HCT116 (cell line): ENCODE measurements at regions not wholly inside any gene's neighbourhood (a gene's known extent, or its start where the extent isn't known, plus 50 kb on each side); places are given as distances from the start of the nearest gene placed in this dataset.

Experiments used
- EGR1 ChIP-seq: IDR thresholded peaks from 2 replicates; pipeline ENCODE4 v1.6.1; 2012; ENCODE audit warnings: low read depth
- ELF1 ChIP-seq: IDR thresholded peaks from 2 replicates; pipeline ENCODE4 v1.6.1; 2012; ENCODE audit warnings: low read depth, borderline replicate concordance
- EZH2 ChIP-seq: fragments of 200-600 bp; sonication (generic); IDR thresholded peaks from 2 replicates; pipeline ENCODE4 v1.6.1; 2017; ENCODE audit warnings: antibody characterized with exemption, mixed run types
- EZH2phosphoT487 ChIP-seq: fragments of 200-600 bp; IDR thresholded peaks from 2 replicates; pipeline ENCODE4 v1.6.1; 2018; ENCODE audit warnings: antibody characterized with exemption, borderline replicate concordance
- JUND ChIP-seq: IDR thresholded peaks from 2 replicates; pipeline ENCODE4 v1.6.1; 2012
- POLR2A ChIP-seq: IDR thresholded peaks from 2 replicates; pipeline ENCODE4 v1.7.0; 2011; ENCODE audit warnings: borderline replicate concordance; ENCODE audit not compliant: insufficient read depth, insufficient read length; ENCODE audit errors: extremely low read depth
- POLR2AphosphoS5 ChIP-seq: IDR thresholded peaks from 2 replicates; pipeline ENCODE4 v1.6.1; 2011; ENCODE audit warnings: mild to moderate bottlenecking, low read depth, low read length, moderate library complexity
- ZFX ChIP-seq: fragments of 450-650 bp; IDR thresholded peaks from 2 replicates; pipeline ENCODE4 v1.6.1; 2017
- ZNF274 ChIP-seq: fragments of 200-500 bp; sonication (Bioruptor generic); IDR thresholded peaks from 2 replicates; pipeline ENCODE4 v1.6.1; 2014; ENCODE audit warnings: mild to moderate bottlenecking, low read depth, low read length, inconsistent platforms
- TF ChIP-seq, protein P1 (sequence below), 3 experiments: fragments of 200-600 bp in 1 of 3; sonication (generic) in 1 of 3; IDR thresholded peaks in 2 of 3; conservative IDR thresholded peaks in 1 of 3; 2 replicates each; pipeline ENCODE4 v1.5.1; 2012 to 2017; ENCODE audit warnings: low read depth in 2 of 3, low read length in 2 of 3, antibody characterized with exemption in 1 of 3, borderline replicate concordance in 1 of 3, control low read depth in 1 of 3, mild to moderate bottlenecking in 1 of 3, mixed read lengths in 1 of 3, mixed run types in 1 of 3, moderate library complexity in 1 of 3; ENCODE audit not compliant: insufficient read depth in 1 of 3
- TF ChIP-seq, protein P2 (sequence below): IDR thresholded peaks from 2 replicates; pipeline ENCODE4 v1.6.1; 2012
- TF ChIP-seq, protein P3 (sequence below): IDR thresholded peaks from 2 replicates; pipeline ENCODE4 v1.6.1; 2012

DNA sequence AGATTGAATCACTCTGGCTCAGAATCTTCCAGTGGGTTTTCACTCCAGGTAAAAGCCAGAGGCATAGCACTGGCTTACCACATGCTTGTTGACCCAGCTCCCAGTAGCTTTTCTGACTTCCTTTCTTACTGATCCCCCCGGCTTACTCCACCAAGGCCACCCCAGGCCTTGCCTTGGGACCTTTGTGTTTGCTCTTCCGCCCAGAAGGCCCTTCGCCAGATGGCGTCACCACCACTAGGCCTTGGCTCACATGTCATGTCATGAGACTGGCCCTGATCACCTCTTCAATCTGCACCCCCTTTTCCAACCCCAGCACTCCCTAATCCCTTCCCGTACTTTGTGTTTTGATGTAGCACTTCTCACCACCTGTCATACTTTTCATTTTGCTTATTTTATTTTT is 98.5 kb upstream of the UMPS start:
- TF ChIP-seq EZH2phosphoT487 (no peak), POLR2A (no peak), ELF1 (no peak), JUND (no peak), POLR2AphosphoS5 (no peak), ZFX (no peak), EGR1 (no peak), ZNF274 (no peak), EZH2 (no peak)
- TF ChIP-seq, protein P1, sequence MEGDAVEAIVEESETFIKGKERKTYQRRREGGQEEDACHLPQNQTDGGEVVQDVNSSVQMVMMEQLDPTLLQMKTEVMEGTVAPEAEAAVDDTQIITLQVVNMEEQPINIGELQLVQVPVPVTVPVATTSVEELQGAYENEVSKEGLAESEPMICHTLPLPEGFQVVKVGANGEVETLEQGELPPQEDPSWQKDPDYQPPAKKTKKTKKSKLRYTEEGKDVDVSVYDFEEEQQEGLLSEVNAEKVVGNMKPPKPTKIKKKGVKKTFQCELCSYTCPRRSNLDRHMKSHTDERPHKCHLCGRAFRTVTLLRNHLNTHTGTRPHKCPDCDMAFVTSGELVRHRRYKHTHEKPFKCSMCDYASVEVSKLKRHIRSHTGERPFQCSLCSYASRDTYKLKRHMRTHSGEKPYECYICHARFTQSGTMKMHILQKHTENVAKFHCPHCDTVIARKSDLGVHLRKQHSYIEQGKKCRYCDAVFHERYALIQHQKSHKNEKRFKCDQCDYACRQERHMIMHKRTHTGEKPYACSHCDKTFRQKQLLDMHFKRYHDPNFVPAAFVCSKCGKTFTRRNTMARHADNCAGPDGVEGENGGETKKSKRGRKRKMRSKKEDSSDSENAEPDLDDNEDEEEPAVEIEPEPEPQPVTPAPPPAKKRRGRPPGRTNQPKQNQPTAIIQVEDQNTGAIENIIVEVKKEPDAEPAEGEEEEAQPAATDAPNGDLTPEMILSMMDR (IDR thresholded peaks at IDR 0.05 in 2 of 3, conservative IDR thresholded peaks at IDR 0.05 in 1 of 3; ENCODE audit: borderline replicate concordance in 1 of 3, insufficient read depth in 1 of 3, low read depth in 2 of 3, low read length in 2 of 3): no peak
- TF ChIP-seq, protein P2, sequence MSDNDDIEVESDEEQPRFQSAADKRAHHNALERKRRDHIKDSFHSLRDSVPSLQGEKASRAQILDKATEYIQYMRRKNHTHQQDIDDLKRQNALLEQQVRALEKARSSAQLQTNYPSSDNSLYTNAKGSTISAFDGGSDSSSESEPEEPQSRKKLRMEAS: no peak
- TF ChIP-seq, protein P3, sequence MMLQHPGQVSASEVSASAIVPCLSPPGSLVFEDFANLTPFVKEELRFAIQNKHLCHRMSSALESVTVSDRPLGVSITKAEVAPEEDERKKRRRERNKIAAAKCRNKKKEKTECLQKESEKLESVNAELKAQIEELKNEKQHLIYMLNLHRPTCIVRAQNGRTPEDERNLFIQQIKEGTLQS: no peak
